ENCODE measurements at regions not wholly inside any gene's neighbourhood (a gene's known extent, or its start where the extent isn't known, plus 50 kb on each side); places are given as distances from the start of the nearest gene placed in this dataset.
"Not testable (repeated sequence)": the region's sequence is repeated elsewhere in the genome, so short reads cannot be mapped to it uniquely, and the experiment has no call there.

- Histone ChIP-seq H3K4me3 (no peak overlapping the region), H3K4me1 (ENCODE audit: insufficient read depth) (no peaks in the 10 kb centered on the region), H3K27me3 (replicated peaks; ENCODE audit: insufficient read depth) (no peaks in the 10 kb centered on the region), H4K20me1 (ENCODE audit: insufficient read depth) (no peaks in the 10 kb centered on the region), H3F3A (ENCODE audit: insufficient read depth) (no peaks in the 10 kb centered on the region), H3K36me3 (ENCODE audit: low read depth) (no peaks in the 10 kb centered on the region), H3K9ac (no peak overlapping the region), H3K4me2 (ENCODE audit: unreplicated experiment) (no peak overlapping the region), H3K9me2 (ENCODE audit: insufficient read depth) (no peaks in the 10 kb centered on the region), H3K79me2 (ENCODE audit: insufficient read depth) (no peaks in the 10 kb centered on the region), H3K9me3 (ENCODE audit: low read depth) (no peaks in the 10 kb centered on the region), H3K27ac (no peak overlapping the region), H2AFZ (no peak overlapping the region)
- no peak for DNase-seq
- 84 to 86% methylated on average over 18 to 20 of the region's 21 CpGs for WGBS, 2 experiments (ENCODE audit: low coverage in 1 of 2, low lambda C conversion rate in 2 of 2, missing lambda C conversion rate in 2 of 2)
- in situ Hi-C loops (cut with MboI), result no loop called here
- no peak for TF ChIP-seq EZH2 (IDR thresholded peaks at IDR 0.05; ENCODE audit: insufficient read depth, poor library complexity, severe bottlenecking)
Observed at GRCh38 chr15:84402856-84403608, 167.5 kb downstream of the GOLGA6L4 start.

- H3K27me3 ChIP-seq (replicated peaks; ENCODE audit: insufficient read depth); H3K9ac ChIP-seq; DNase-seq; H3K79me2 ChIP-seq (ENCODE audit: insufficient read depth); in situ Hi-C loops (cut with MboI); H3F3A ChIP-seq (ENCODE audit: insufficient read depth); H4K20me1 ChIP-seq (ENCODE audit: insufficient read depth); H3K27ac ChIP-seq; H3K36me3 ChIP-seq (ENCODE audit: low read depth); H2AFZ ChIP-seq; H3K4me1 ChIP-seq (ENCODE audit: insufficient read depth); H3K4me2 ChIP-seq (ENCODE audit: unreplicated experiment); H3K4me3 ChIP-seq; H3K9me3 ChIP-seq (ENCODE audit: low read depth); H3K9me2 ChIP-seq (ENCODE audit: insufficient read depth): not testable (repeated sequence)
- WGBS, 2 experiments (ENCODE audit: low coverage in 1 of 2, low lambda C conversion rate in 2 of 2, missing lambda C conversion rate in 2 of 2), result 70 to 73% methylated on average over 2 to 3 of the region's 4 CpGs
Observed at GRCh38 chr15:84409357-84409756, 173.8 kb downstream of the GOLGA6L4 start.

- H4K20me1 ChIP-seq (ENCODE audit: insufficient read depth); DNase-seq; H3K27me3 ChIP-seq (replicated peaks; ENCODE audit: insufficient read depth); H3K9me2 ChIP-seq (ENCODE audit: insufficient read depth); H3K4me1 ChIP-seq (ENCODE audit: insufficient read depth); H3K36me3 ChIP-seq (ENCODE audit: low read depth); H3K79me2 ChIP-seq (ENCODE audit: insufficient read depth); H3K9me3 ChIP-seq (ENCODE audit: low read depth); H3F3A ChIP-seq (ENCODE audit: insufficient read depth); in situ Hi-C loops (cut with MboI): not testable (repeated sequence)
- H3K4me2 ChIP-seq (ENCODE audit: unreplicated experiment), result peak overlapping the region; percentile 12
- H3K9ac ChIP-seq, result peak overlapping the region; percentile 73
- H2AFZ ChIP-seq, result peak overlapping the region; percentile 62; the same call in 1 of the 2 replicates
- H3K4me3 ChIP-seq, result peak overlapping the region; percentile 48
- WGBS, 2 experiments (ENCODE audit: low coverage in 1 of 2, low lambda C conversion rate in 2 of 2, missing lambda C conversion rate in 2 of 2), result no CpG with 5 or more reads among the region's 55 CpGs
- H3K27ac ChIP-seq, result peak overlapping the region; percentile 37; the same call in 1 of the 2 replicates
Observed at GRCh38 chr15:84421513-84422181, 179.2 kb upstream of the ZSCAN2 start.

- H3F3A ChIP-seq (ENCODE audit: insufficient read depth); H3K9me2 ChIP-seq (ENCODE audit: insufficient read depth); H2AFZ ChIP-seq; H3K36me3 ChIP-seq (ENCODE audit: low read depth); H3K4me2 ChIP-seq (ENCODE audit: unreplicated experiment); H3K9ac ChIP-seq; H3K4me3 ChIP-seq; DNase-seq; H3K4me1 ChIP-seq (ENCODE audit: insufficient read depth); in situ Hi-C loops (cut with MboI); H4K20me1 ChIP-seq (ENCODE audit: insufficient read depth); H3K27ac ChIP-seq; H3K27me3 ChIP-seq (replicated peaks; ENCODE audit: insufficient read depth); H3K9me3 ChIP-seq (ENCODE audit: low read depth); H3K79me2 ChIP-seq (ENCODE audit: insufficient read depth): not testable (repeated sequence)
- WGBS, 2 experiments (ENCODE audit: low coverage in 1 of 2, low lambda C conversion rate in 2 of 2, missing lambda C conversion rate in 2 of 2), result 73 to 88% methylated on average over 5 of the region's 7 CpGs
Observed at GRCh38 chr15:84425327-84425726, 175.5 kb upstream of the ZSCAN2 start.

GRCh38 chr15:84473305-84473877, 127.4 kb upstream of the ZSCAN2 start:
- 90% methylated on average over 2 of the region's 26 CpGs; no CpG with 5 or more reads in 1 of the 2 experiments for WGBS, 2 experiments (ENCODE audit: low coverage in 1 of 2, low lambda C conversion rate in 2 of 2, missing lambda C conversion rate in 2 of 2)
- H3K4me2 ChIP-seq (ENCODE audit: unreplicated experiment); H3K9ac ChIP-seq; H3K79me2 ChIP-seq (ENCODE audit: insufficient read depth); H3K27ac ChIP-seq; H2AFZ ChIP-seq; H3K9me3 ChIP-seq (ENCODE audit: low read depth); H3K27me3 ChIP-seq (replicated peaks; ENCODE audit: insufficient read depth); H3K36me3 ChIP-seq (ENCODE audit: low read depth); H3F3A ChIP-seq (ENCODE audit: insufficient read depth); DNase-seq; H4K20me1 ChIP-seq (ENCODE audit: insufficient read depth); H3K4me3 ChIP-seq; in situ Hi-C loops (cut with MboI); H3K9me2 ChIP-seq (ENCODE audit: insufficient read depth); H3K4me1 ChIP-seq (ENCODE audit: insufficient read depth): not testable (repeated sequence)

GRCh38 chr15:84476364-84477033, 124.3 kb upstream of the ZSCAN2 start:
- H3K79me2 ChIP-seq (ENCODE audit: insufficient read depth); H3F3A ChIP-seq (ENCODE audit: insufficient read depth); H4K20me1 ChIP-seq (ENCODE audit: insufficient read depth); H3K9me3 ChIP-seq (ENCODE audit: low read depth); H3K4me1 ChIP-seq (ENCODE audit: insufficient read depth); H3K27me3 ChIP-seq (replicated peaks; ENCODE audit: insufficient read depth); in situ Hi-C loops (cut with MboI); H3K4me2 ChIP-seq (ENCODE audit: unreplicated experiment); DNase-seq; H3K9me2 ChIP-seq (ENCODE audit: insufficient read depth); H3K27ac ChIP-seq; H2AFZ ChIP-seq; H3K9ac ChIP-seq; H3K36me3 ChIP-seq (ENCODE audit: low read depth); H3K4me3 ChIP-seq: not testable (repeated sequence)
- WGBS, 2 experiments (ENCODE audit: low coverage in 1 of 2, low lambda C conversion rate in 2 of 2, missing lambda C conversion rate in 2 of 2), result no CpG with 5 or more reads among the region's 14 CpGs

GRCh38 chr15:84477550-84477949, 123.3 kb upstream of the ZSCAN2 start:
- in situ Hi-C loops (cut with MboI); H3K4me1 ChIP-seq (ENCODE audit: insufficient read depth); H3F3A ChIP-seq (ENCODE audit: insufficient read depth); H3K4me3 ChIP-seq; H3K27me3 ChIP-seq (replicated peaks; ENCODE audit: insufficient read depth); DNase-seq; H3K4me2 ChIP-seq (ENCODE audit: unreplicated experiment); H3K9me2 ChIP-seq (ENCODE audit: insufficient read depth); H4K20me1 ChIP-seq (ENCODE audit: insufficient read depth); H3K36me3 ChIP-seq (ENCODE audit: low read depth); H3K79me2 ChIP-seq (ENCODE audit: insufficient read depth); H2AFZ ChIP-seq; H3K27ac ChIP-seq; H3K9me3 ChIP-seq (ENCODE audit: low read depth); H3K9ac ChIP-seq: not testable (repeated sequence)
- no CpG with 5 or more reads among the region's 8 CpGs for WGBS, 2 experiments (ENCODE audit: low coverage in 1 of 2, low lambda C conversion rate in 2 of 2, missing lambda C conversion rate in 2 of 2)

Data from GM23248 (cell line).